K562 (cell line): ENCODE measurements at regions not wholly inside any gene's neighbourhood (a gene's known extent, or its start where the extent isn't known, plus 50 kb on each side); places are given as distances from the start of the nearest gene placed in this dataset.

Source experiments
- ATAC-seq: fragments of 200-7000 bp; cut with Tn5 transposase; 3 replicates; pipeline ENCODE4 v1.9.1; 2020; ENCODE audit warnings: moderate library complexity
- BruUV-seq: library from RNA; stranded (reverse); fragments of 400-500 nt; replicated peaks from 2 replicates; lab custom pipeline; 2021; lab: Mats Ljungman, UMichigan
- CTCF ChIA-PET: fragments of 300-600 bp; formaldehyde crosslinking; extraction: SDS; loops from one replicate; lab custom pipeline; 2021; ENCODE audit warnings: low intra/inter-chr PET ratio; lab: Yijun Ruan, JAX
- POLR2A ChIA-PET: fragments of 300-600, 350-650 bp; sonication (Branson Sonifier 250); formaldehyde crosslinking; extraction: SDS; loops from one replicate; lab custom pipeline; 2021; ENCODE audit warnings: antibody characterized with exemption, inconsistent platforms; lab: Yijun Ruan, JAX
- DNase-seq, 4 experiments: peaks; one replicate each; pipeline versions ENCODE4 v3.0.0 to v3.0.0-alpha.2; 2011 to 2018; ENCODE audit warnings: low spot score in 3 of 4, mixed read lengths in 3 of 4; ENCODE audit errors: extremely low read depth in 1 of 4
- FAIRE-seq: peaks from 2 replicates; lab custom pipeline; 2011; peaks lifted over from hg19 to GRCh38; lab: Jason Lieb, UNC
- H2AFZ ChIP-seq: 2 replicates; pipeline ENCODE4 v1.6.0; 2011; ENCODE audit warnings: low read depth, low read length, control low read depth, inconsistent platforms
- H3K27ac ChIP-seq: fragments of 200-600 bp; 3 replicates; pipeline ENCODE4 v1.8.0; 2011; ENCODE audit warnings: low read depth, mild to moderate bottlenecking, control low read depth, inconsistent platforms, low read length, moderate library complexity, mixed read lengths; ENCODE audit errors: extremely low read depth
- H3K27me3 ChIP-seq, 2 experiments: fragments of 300-600 bp in 1 of 2; 2 replicates in 1 of 2; 3 replicates in 1 of 2; pipeline versions ENCODE4 v1.6.0 to v1.8.0; 2011; ENCODE audit warnings: inconsistent platforms in 2 of 2, low read length in 2 of 2, mild to moderate bottlenecking in 1 of 2, mixed read lengths in 1 of 2, moderate library complexity in 1 of 2; ENCODE audit not compliant: control insufficient read depth in 2 of 2, insufficient read depth in 2 of 2
- H3K36me3 ChIP-seq: fragments of 300-600 bp; 3 replicates; pipeline ENCODE4 v1.8.0; 2011; ENCODE audit warnings: mild to moderate bottlenecking, low read length, inconsistent platforms; ENCODE audit not compliant: control insufficient read depth, insufficient read depth
- H3K4me1 ChIP-seq, 2 experiments: fragments of 200-600 bp in 1 of 2; replicated peaks in 1 of 2; 2 replicates in 1 of 2; 3 replicates in 1 of 2; pipeline versions ENCODE4 v1.5.1 to v1.8.0; 2011; ENCODE audit warnings: inconsistent platforms in 2 of 2, low read length in 2 of 2, mild to moderate bottlenecking in 1 of 2, mixed read lengths in 1 of 2, moderate library complexity in 1 of 2; ENCODE audit not compliant: control insufficient read depth in 2 of 2, insufficient read depth in 2 of 2
- H3K4me2 ChIP-seq: 2 replicates; pipeline ENCODE4 v1.6.1; 2011; ENCODE audit warnings: low read length, control low read depth, inconsistent platforms, mixed read lengths; ENCODE audit not compliant: insufficient read depth
- H3K4me3 ChIP-seq: fragments of 200-600 bp; sonication (generic), shearing (Covaris generic); 2 replicates; pipeline ENCODE4 v1.5.1; 2016; ENCODE audit warnings: control low read depth, inconsistent platforms
- H3K79me2 ChIP-seq: fragments of 200-600 bp; 3 replicates; pipeline ENCODE4 v1.8.0; 2011; ENCODE audit warnings: low read length, inconsistent platforms; ENCODE audit not compliant: control insufficient read depth, insufficient read depth
- H3K9ac ChIP-seq, 2 experiments: 2 replicates each; pipeline versions ENCODE4 v1.6.0 to v1.6.1; 2011; ENCODE audit warnings: low read depth in 2 of 2, low read length in 2 of 2, control low read depth in 1 of 2, inconsistent platforms in 1 of 2, mild to moderate bottlenecking in 1 of 2, mixed read lengths in 1 of 2; ENCODE audit not compliant: insufficient read depth in 1 of 2
- H3K9me1 ChIP-seq: one replicate; pipeline ENCODE4 v1.6.0; 2011; ENCODE audit warnings: inconsistent platforms, mild to moderate bottlenecking, low read length, moderate library complexity; ENCODE audit not compliant: control insufficient read depth, insufficient read depth
- H3K9me3 ChIP-seq: replicated peaks from 2 replicates; pipeline ENCODE4 v1.5.1; 2011; ENCODE audit warnings: low read depth, low read length, inconsistent platforms; ENCODE audit not compliant: control insufficient read depth, insufficient read depth
- H4K20me1 ChIP-seq: replicated peaks from 2 replicates; pipeline ENCODE4 v1.6.1; 2011; ENCODE audit warnings: low read length, inconsistent platforms, mixed read lengths; ENCODE audit not compliant: control insufficient read depth, insufficient read depth
- ETV1 ChIP-seq: fragments of 450-650 bp; conservative IDR thresholded peaks from 2 replicates; pipeline ENCODE4 v1.6.1; 2016; ENCODE audit warnings: missing genetic modification characterization, control low read depth, low read depth, missing compliant biosample characterization
- HMG20A ChIP-seq: fragments of 450-650 bp; formaldehyde crosslinking; conservative IDR thresholded peaks from 2 replicates; pipeline ENCODE4 v1.4.0; 2020; ENCODE audit warnings: mild to moderate bottlenecking, mixed read lengths
- HNRNPH1 ChIP-seq: fragments of 200-400 bp; formaldehyde crosslinking; optimal IDR thresholded peaks from 2 replicates; pipeline ENCODE3; 2017; ENCODE audit warnings: low read depth, mild to moderate bottlenecking, low read length, moderate library complexity
- NFXL1 ChIP-seq: fragments of 450-650 bp; formaldehyde crosslinking; IDR thresholded peaks from 2 replicates; pipeline ENCODE4 v1.4.0; 2021; ENCODE audit warnings: mild to moderate bottlenecking
- SETDB1 ChIP-seq: IDR thresholded peaks from one replicate; pipeline ENCODE4 v1.6.1; 2012; ENCODE audit warnings: low read length, control low read depth, inconsistent platforms
- SMARCA4 ChIP-seq: fragments of 450-650 bp; IDR thresholded peaks from 2 replicates; pipeline ENCODE4 v1.6.1; 2016
- SRSF7 ChIP-seq: fragments of 200-400 bp; formaldehyde crosslinking; optimal IDR thresholded peaks from 2 replicates; pipeline ENCODE3; 2017; ENCODE audit warnings: mild to moderate bottlenecking, low read depth, low read length
- TCF3 ChIP-seq: sonication (generic); formaldehyde crosslinking; IDR thresholded peaks from 2 replicates; pipeline ENCODE4 v1.4.0; 2020; ENCODE audit warnings: mild to moderate bottlenecking, missing genetic modification reagents
- ZNF212 ChIP-seq: fragments of 450-650 bp; formaldehyde crosslinking; IDR thresholded peaks from 2 replicates; pipeline ENCODE4 v1.4.0; 2020; ENCODE audit warnings: mild to moderate bottlenecking
- ZNF41 ChIP-seq: fragments of 250-450 bp; sonication (Bioruptor Pico); conservative IDR thresholded peaks from 2 replicates; pipeline ENCODE4 v1.4.0; 2020; ENCODE audit warnings: mild to moderate bottlenecking
- ZNF699 ChIP-seq: fragments of 250-450 bp; sonication (Bioruptor Pico); IDR thresholded peaks from 2 replicates; pipeline ENCODE4 v1.8.0; 2021; ENCODE audit warnings: mild to moderate bottlenecking, moderate library complexity; ENCODE audit not compliant: insufficient replicate concordance
- whole genome bisulfite sequencing: fragments of 100-300 bp; shearing (Covaris generic); methylation state at CpG from one replicate; pipeline ENCODE4 v1.1.6; 2016; ENCODE audit warnings: low coverage, mixed read lengths; ENCODE audit not compliant: insufficient coverage; ENCODE audit errors: missing lambda C conversion rate; 5-methylcytosine and 5-hydroxymethylcytosine counted together
- in situ Hi-C: fragments of 300-500 bp; cut with MboI; formaldehyde crosslinking; loops from 4 replicates; pipeline ENCODE4 v1.15.0; 2018; ENCODE audit warnings: inconsistent platforms, mixed read lengths
- intact Hi-C: fragments of 100-400 bp; cut with micrococcal nuclease; formaldehyde crosslinking; loops from 2 replicates; pipeline ENCODE4 v1.14.2; 2022
- TF ChIP-seq, protein P1 (sequence below): sonication (generic); formaldehyde crosslinking; IDR thresholded peaks from 2 replicates; pipeline ENCODE4 v1.8.1; 2022; ENCODE audit warnings: missing genetic modification reagents
- TF ChIP-seq, protein P2 (sequence below): sonication (generic); formaldehyde crosslinking; IDR thresholded peaks from 2 replicates; pipeline ENCODE4 v1.8.0; 2022; ENCODE audit warnings: missing genetic modification reagents, mild to moderate bottlenecking, borderline replicate concordance
- TF ChIP-seq, protein P3 (sequence below): fragments of 450-650 bp; formaldehyde crosslinking; IDR thresholded peaks from 2 replicates; pipeline ENCODE4 v1.4.0; 2022; ENCODE audit warnings: mild to moderate bottlenecking, moderate library complexity
- TF ChIP-seq, protein P4 (sequence below): fragments of 250-450 bp; sonication (Bioruptor Pico); IDR thresholded peaks from 2 replicates; pipeline ENCODE4 v1.8.0; 2021; ENCODE audit warnings: mild to moderate bottlenecking, moderate library complexity

DNA sequence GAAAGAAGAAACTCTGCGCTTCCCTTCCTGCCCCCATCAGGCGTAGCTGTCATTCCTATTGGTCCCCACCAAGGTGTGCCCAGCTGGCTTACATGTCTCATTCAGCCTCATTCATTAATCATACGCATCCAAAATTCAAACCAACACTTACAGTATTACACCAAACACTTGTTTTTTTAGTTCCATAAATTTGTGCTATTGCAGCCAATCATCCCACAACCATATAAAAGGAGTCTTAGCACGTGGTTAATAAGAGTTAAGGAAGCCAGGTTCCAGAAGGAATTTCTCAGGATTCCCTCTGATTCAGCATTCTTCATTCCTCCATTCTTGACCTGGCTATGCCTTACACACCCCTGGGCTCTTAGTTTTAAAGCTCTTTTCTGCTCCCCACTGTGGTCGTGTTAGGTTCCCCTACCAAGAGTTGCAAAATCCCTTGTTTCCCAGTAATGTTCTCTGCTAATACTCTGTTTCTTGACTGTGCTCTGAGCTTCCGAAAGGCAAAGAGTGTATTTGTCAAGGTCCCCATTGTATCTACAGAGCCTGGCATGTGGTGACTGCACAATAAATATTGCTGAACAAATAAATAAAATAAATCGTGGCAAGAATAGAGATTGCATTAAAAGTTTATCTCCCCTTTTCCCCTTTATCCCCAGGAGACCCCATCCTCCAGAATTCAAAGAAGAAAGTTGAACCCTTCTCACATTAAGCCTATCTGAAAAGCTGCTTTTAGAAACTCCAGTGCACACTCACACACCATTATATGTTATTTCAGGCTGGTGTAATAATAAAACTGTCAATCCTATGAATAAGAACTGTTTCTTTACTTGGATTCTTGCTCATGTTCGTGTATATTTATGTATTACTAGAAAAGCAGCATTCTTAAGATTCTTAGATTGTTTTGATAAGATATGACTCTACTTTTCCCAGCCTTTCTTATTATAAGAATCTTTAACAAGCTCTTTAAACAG lies 514.4 kb downstream of the INHBA start:
- in situ Hi-C loops (no loop called here), intact Hi-C loops (no loop called here)
- Histone ChIP-seq H3K27me3 (no peaks in the 10 kb centered on the region), H3K4me3 (no peak overlapping the region), H3K9me3 (no peaks in the 10 kb centered on the region; the same call in 1 of the 2 replicates), H3K27ac (no peak overlapping the region), H3K4me1 (no peaks in the 10 kb centered on the region), H3K79me2 (no peaks in the 10 kb centered on the region), H3K4me2 (no peak overlapping the region), H3K9me1 (no peaks in the 10 kb centered on the region), H4K20me1 (no peaks in the 10 kb centered on the region), H2AFZ (no peak overlapping the region), H3K36me3 (no peaks in the 10 kb centered on the region), H3K9ac (no peak overlapping the region)
- BruUV-seq: no TSS peak
- POLR2A ChIA-PET: no interaction called here
- FAIRE-seq (no peak), DNase-seq (no peak), ATAC-seq (no peak)
- WGBS: 2% methylated on average over 8 of the region's 8 CpGs
- TF ChIP-seq, protein P1, sequence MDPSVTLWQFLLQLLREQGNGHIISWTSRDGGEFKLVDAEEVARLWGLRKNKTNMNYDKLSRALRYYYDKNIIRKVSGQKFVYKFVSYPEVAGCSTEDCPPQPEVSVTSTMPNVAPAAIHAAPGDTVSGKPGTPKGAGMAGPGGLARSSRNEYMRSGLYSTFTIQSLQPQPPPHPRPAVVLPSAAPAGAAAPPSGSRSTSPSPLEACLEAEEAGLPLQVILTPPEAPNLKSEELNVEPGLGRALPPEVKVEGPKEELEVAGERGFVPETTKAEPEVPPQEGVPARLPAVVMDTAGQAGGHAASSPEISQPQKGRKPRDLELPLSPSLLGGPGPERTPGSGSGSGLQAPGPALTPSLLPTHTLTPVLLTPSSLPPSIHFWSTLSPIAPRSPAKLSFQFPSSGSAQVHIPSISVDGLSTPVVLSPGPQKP (CRISPR knock-in tag): no peak
- TF ChIP-seq ZNF41 (CRISPR knock-in tag) (no peak), SMARCA4 (no peak), ZNF699 (CRISPR knock-in tag) (no peak), SETDB1 (no peak), TCF3 (no peak), SRSF7 (no peak), HNRNPH1 (no peak), ETV1 (tag) (no peak), NFXL1 (no peak), ZNF212 (CRISPR knock-in tag) (no peak), HMG20A (CRISPR knock-in tag) (no peak)
- TF ChIP-seq, protein P2, sequence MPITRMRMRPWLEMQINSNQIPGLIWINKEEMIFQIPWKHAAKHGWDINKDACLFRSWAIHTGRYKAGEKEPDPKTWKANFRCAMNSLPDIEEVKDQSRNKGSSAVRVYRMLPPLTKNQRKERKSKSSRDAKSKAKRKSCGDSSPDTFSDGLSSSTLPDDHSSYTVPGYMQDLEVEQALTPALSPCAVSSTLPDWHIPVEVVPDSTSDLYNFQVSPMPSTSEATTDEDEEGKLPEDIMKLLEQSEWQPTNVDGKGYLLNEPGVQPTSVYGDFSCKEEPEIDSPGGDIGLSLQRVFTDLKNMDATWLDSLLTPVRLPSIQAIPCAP: no peak
- TF ChIP-seq, protein P3, sequence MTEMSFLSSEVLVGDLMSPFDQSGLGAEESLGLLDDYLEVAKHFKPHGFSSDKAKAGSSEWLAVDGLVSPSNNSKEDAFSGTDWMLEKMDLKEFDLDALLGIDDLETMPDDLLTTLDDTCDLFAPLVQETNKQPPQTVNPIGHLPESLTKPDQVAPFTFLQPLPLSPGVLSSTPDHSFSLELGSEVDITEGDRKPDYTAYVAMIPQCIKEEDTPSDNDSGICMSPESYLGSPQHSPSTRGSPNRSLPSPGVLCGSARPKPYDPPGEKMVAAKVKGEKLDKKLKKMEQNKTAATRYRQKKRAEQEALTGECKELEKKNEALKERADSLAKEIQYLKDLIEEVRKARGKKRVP (CRISPR knock-in tag): no peak
- TF ChIP-seq, protein P4, sequence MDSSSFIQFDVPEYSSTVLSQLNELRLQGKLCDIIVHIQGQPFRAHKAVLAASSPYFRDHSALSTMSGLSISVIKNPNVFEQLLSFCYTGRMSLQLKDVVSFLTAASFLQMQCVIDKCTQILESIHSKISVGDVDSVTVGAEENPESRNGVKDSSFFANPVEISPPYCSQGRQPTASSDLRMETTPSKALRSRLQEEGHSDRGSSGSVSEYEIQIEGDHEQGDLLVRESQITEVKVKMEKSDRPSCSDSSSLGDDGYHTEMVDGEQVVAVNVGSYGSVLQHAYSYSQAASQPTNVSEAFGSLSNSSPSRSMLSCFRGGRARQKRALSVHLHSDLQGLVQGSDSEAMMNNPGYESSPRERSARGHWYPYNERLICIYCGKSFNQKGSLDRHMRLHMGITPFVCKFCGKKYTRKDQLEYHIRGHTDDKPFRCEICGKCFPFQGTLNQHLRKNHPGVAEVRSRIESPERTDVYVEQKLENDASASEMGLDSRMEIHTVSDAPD (CRISPR knock-in tag): no peak
- CTCF ChIA-PET: no interaction called here
